ENCODE measurements at regions not wholly inside any gene's neighbourhood (a gene's known extent, or its start where the extent isn't known, plus 50 kb on each side); places are given as distances from the start of the nearest gene placed in this dataset.

GRCh38 chr5:166786178-166786577, 1505.3 kb upstream of the WWC1 start:
- no peak overlapping the region for H3K4me3 Mint-ChIP-seq
- intact Hi-C loops (cut with micrococcal nuclease): no loop called here
- Histone ChIP-seq H3K27ac (ENCODE audit: low read length in 2 of 2) (no peak overlapping the region), H3K4me2 (replicated peaks; ENCODE audit: low read depth, low read length, poor library complexity, severe bottlenecking) (no peak overlapping the region), H3K4me1 (ENCODE audit: control insufficient read depth in 2 of 2, insufficient read depth in 2 of 2, low read length in 2 of 2) (no peaks in the 10 kb centered on the region), H3K27me3 (replicated peaks in 1 of 4; ENCODE audit: control extremely low read depth in 1 of 4, control insufficient read depth in 3 of 4, insufficient read depth in 4 of 4, low read length in 3 of 4) (no peaks in the 10 kb centered on the region), H4K20me1 (ENCODE audit: control insufficient read depth, insufficient read depth, low read length, poor library complexity, severe bottlenecking) (no peaks in the 10 kb centered on the region), H3K79me2 (ENCODE audit: control insufficient read depth, insufficient read depth, low read length) (no peaks in the 10 kb centered on the region), H3K36me3 (replicated peaks in 1 of 2; ENCODE audit: control extremely low read depth in 1 of 2, control insufficient read depth in 1 of 2, extremely low read depth in 1 of 2, insufficient read depth in 2 of 2, low read length in 1 of 2) (no peaks in the 10 kb centered on the region), H3K9me3 (ENCODE audit: control extremely low read depth in 1 of 3, control insufficient read depth in 2 of 3, insufficient read depth in 1 of 3, low read length in 2 of 3) (peaks cover 0 to 19% (median 0%) of the 10 kb centered on the region in 3 donors), H2AFZ (ENCODE audit: insufficient read depth, low read depth, low read length, poor library complexity, severe bottlenecking) (no peak overlapping the region), H3K4me3 (ENCODE audit: control extremely low read depth in 1 of 5, extremely low read depth in 1 of 5, insufficient read depth in 1 of 5, low read depth in 2 of 5, low read length in 4 of 5) (no peak overlapping the region), H3K9ac (ENCODE audit: low read length) (no peak overlapping the region)
- ChIA-PET CTCF (no interaction called here), POLR2A (no interaction called here)
- no peak for ATAC-seq (ENCODE audit: low read depth)
- TF ChIP-seq EZH2 (IDR thresholded peaks at IDR 0.05; ENCODE audit: borderline replicate concordance, insufficient read depth, low read depth, low read length, poor library complexity, severe bottlenecking) (no peak), CTCF (IDR thresholded peaks at IDR 0.05) (no peak)
- DNase-seq: no peak
- H3K4me1 Mint-ChIP-seq: no peaks in the 10 kb centered on the region
- H3K27me3 Mint-ChIP-seq: no peaks in the 10 kb centered on the region
- peaks cover 5% of the 10 kb centered on the region for H3K9me3 Mint-ChIP-seq (ENCODE audit: insufficient read depth)
- 88% methylated on average over 1 of the region's 2 CpGs for WGBS (ENCODE audit: insufficient coverage)
- no peak overlapping the region for H3K27ac Mint-ChIP-seq

- POLR2A ChIA-PET: no interaction called here
- peaks cover 0 to 22% (median 0%) of the 10 kb centered on the region in 3 donors for H3K9me3 ChIP-seq (ENCODE audit: control extremely low read depth in 1 of 3, control insufficient read depth in 2 of 3, insufficient read depth in 1 of 3, low read length in 2 of 3)
- H3K4me1 ChIP-seq (ENCODE audit: control insufficient read depth in 2 of 2, insufficient read depth in 2 of 2, low read length in 2 of 2): no peaks in the 10 kb centered on the region
- no peaks in the 10 kb centered on the region for H3K27me3 ChIP-seq (replicated peaks in 1 of 4; ENCODE audit: control extremely low read depth in 1 of 4, control insufficient read depth in 3 of 4, insufficient read depth in 4 of 4, low read length in 3 of 4)
- H3K4me2 ChIP-seq (replicated peaks; ENCODE audit: low read depth, low read length, poor library complexity, severe bottlenecking): no peak overlapping the region
- Mint-ChIP-seq H3K4me1 (no peaks in the 10 kb centered on the region), H3K9me3 (ENCODE audit: insufficient read depth) (peaks cover 5% of the 10 kb centered on the region), H3K27ac (no peak overlapping the region), H3K27me3 (no peaks in the 10 kb centered on the region), H3K4me3 (no peak overlapping the region)
- intact Hi-C loops (cut with micrococcal nuclease): no loop called here
- no peaks in the 10 kb centered on the region for H3K79me2 ChIP-seq (ENCODE audit: control insufficient read depth, insufficient read depth, low read length)
- no peak overlapping the region for H3K27ac ChIP-seq (ENCODE audit: low read length in 2 of 2)
- H4K20me1 ChIP-seq (ENCODE audit: control insufficient read depth, insufficient read depth, low read length, poor library complexity, severe bottlenecking): no peaks in the 10 kb centered on the region
- 93% methylated on average over 2 of the region's 8 CpGs for WGBS (ENCODE audit: insufficient coverage)
- H3K9ac ChIP-seq (ENCODE audit: low read length): no peak overlapping the region
- CTCF ChIA-PET: interaction anchor here (0.6 kb wide), 1 partner anchor 34 kb away, joined by 3 read pairs; no protein-coding TSS in a partner anchor
- no peak overlapping the region for H3K4me3 ChIP-seq (ENCODE audit: control extremely low read depth in 1 of 5, extremely low read depth in 1 of 5, insufficient read depth in 1 of 5, low read depth in 2 of 5, low read length in 4 of 5)
- DNase-seq (no peak), ATAC-seq (ENCODE audit: low read depth) (no peak)
- H2AFZ ChIP-seq (ENCODE audit: insufficient read depth, low read depth, low read length, poor library complexity, severe bottlenecking): no peak overlapping the region
- no peaks in the 10 kb centered on the region for H3K36me3 ChIP-seq (replicated peaks in 1 of 2; ENCODE audit: control extremely low read depth in 1 of 2, control insufficient read depth in 1 of 2, extremely low read depth in 1 of 2, insufficient read depth in 2 of 2, low read length in 1 of 2)
- TF ChIP-seq CTCF (IDR thresholded peaks at IDR 0.05): no peak
- no peak for TF ChIP-seq EZH2 (IDR thresholded peaks at IDR 0.05; ENCODE audit: borderline replicate concordance, insufficient read depth, low read depth, low read length, poor library complexity, severe bottlenecking)
These were observed 1504.6 kb upstream of the WWC1 start for GRCh38 chr5:166786889-166787288.
